ENCODE measurements at regions not wholly inside any gene's neighbourhood (a gene's known extent, or its start where the extent isn't known, plus 50 kb on each side); places are given as distances from the start of the nearest gene placed in this dataset.

GRCh38 chr4:187479511-187479910 lies 516.1 kb upstream of the ZFP42 start:
- no peak for TF ChIP-seq CTCF (IDR thresholded peaks at IDR 0.05; ENCODE audit: insufficient read depth, low read length, poor library complexity, severe bottlenecking)
- no peak for TF ChIP-seq EZH2phosphoT487 (conservative IDR thresholded peaks at IDR 0.05; ENCODE audit: low read length)

Measured in SU-DHL-6 (cell line).